GM19372 (cell line): ENCODE measurements at regions not wholly inside any gene's neighbourhood (a gene's known extent, or its start where the extent isn't known, plus 50 kb on each side); places are given as distances from the start of the nearest gene placed in this dataset.
"Not testable (repeated sequence)": the region's sequence is repeated elsewhere in the genome, so short reads cannot be mapped to it uniquely, and the experiment has no call there.

Source experiments
- ATAC-seq: cut with Tn5 transposase; IDR thresholded peaks from one replicate; pipeline ENCODE4 v1.9.1; 2021; ENCODE audit warnings: mild to moderate bottlenecking, low read depth, moderate library complexity; ENCODE audit not compliant: unreplicated experiment

DNA sequence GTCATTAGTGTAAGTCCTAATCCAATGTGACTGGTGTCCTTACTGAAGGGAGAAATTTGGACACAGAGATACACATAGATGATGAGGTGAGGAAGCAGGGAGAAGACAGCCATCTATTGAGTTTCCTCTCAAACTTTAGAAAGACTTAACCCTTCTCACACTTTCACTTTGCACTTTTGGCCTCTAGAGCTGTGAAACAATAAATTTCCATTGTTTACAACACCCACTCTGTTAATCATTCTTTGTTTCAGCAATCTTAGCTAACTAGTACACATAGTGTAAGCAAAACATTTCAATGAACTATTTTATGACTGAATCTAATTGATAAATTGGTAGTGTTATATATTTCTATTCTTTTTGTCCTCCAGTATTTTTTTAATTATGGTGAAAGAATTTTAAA is 1092.8 kb upstream of the POT1 start:
- no peak for ATAC-seq

DNA sequence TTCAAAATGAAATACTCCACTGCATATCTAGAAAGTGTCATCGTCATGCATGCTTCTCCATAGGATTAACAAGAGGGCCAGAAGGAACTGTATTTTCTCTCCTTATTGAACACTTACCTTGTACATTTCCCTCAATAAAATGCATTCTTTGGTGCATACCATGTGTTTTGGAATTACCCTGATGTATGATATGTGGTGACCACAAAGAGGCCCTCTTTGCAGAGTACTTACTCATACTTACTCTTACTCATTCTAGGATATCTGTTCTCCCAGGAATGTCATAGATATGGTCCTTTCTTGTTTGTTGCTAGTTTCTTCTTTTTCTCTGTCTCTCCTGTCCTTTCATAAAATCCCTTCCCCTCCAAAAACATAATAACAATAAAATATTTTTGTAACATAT is 1087.1 kb upstream of the POT1 start:
- no peak for ATAC-seq

DNA sequence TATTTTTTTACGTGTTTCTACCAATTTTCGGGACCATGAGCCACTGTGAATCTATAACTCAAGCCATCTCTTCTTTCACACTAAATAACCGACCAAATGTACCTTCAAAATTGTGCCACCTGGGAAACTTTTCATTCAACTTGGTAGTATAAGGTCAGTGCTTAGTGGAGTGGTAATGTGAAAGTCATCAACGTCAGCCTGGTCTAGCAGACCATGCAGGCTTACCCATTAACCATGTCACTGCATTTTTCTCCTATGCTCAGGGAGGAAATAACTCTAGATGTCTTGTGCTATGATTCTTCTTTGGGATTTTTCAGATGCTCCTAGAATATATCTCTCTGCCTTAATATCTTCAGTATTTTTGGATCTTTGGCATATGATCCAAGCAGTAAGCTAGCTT is 1075.4 kb upstream of the POT1 start:
- ATAC-seq = no peak

DNA sequence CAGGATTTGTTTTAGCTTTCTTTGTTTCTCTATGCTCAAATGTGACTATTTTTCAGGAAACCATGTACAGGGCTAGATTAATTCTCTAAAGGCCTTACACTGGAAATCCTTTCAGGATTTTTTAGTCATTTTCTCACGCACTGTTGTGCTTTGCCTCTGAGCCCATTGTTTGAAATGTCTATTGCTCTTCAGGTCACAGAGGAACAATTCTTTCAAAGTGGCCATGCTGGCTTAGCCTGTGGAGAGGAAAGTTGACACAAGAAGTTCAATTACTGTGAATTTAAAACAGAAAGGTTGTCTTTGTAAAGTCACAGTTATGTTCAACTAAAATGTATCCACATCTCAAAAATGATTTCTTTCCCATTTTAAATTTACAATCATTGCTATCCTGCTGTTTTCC is 1071.7 kb upstream of the POT1 start:
- ATAC-seq = no peak

DNA sequence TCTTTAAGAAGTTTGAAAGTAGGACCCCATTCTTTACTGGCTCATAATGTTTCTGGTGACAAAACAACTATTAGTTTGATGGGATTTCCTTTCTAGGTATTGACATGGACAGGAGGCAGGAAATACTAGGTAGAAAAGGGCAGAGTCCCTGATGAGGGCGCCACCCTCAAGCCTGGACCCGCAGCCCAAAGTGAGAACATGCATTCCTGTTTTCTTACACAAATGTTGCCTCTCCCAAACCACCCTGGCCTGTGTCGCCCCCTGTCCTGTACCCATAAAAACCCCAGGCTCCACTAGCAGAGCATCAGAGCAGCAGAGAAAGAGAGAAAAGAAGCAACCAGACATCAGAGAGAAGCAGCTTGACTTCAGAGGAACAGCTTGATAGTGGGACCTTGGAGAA is 1055.2 kb upstream of the POT1 start:
- ATAC-seq = no peak

DNA sequence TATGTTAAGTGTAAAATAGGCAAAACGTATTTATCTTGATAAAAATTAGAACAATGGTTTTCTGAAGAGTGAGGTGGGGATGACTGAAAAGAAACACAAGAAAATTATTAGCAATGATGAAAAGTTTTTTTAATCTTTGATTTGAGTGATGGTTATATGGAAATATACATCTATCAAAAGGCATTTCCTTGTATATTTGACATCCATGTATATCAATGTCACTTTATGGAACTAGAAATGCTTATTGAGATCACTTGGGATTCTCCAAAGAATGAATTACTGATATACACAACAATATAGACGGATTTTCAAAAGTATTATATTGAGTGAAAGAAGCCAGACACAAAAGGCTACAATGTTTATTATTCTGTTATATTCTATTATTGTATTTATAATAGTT is 1042.0 kb upstream of the POT1 start:
- ATAC-seq = no peak

DNA sequence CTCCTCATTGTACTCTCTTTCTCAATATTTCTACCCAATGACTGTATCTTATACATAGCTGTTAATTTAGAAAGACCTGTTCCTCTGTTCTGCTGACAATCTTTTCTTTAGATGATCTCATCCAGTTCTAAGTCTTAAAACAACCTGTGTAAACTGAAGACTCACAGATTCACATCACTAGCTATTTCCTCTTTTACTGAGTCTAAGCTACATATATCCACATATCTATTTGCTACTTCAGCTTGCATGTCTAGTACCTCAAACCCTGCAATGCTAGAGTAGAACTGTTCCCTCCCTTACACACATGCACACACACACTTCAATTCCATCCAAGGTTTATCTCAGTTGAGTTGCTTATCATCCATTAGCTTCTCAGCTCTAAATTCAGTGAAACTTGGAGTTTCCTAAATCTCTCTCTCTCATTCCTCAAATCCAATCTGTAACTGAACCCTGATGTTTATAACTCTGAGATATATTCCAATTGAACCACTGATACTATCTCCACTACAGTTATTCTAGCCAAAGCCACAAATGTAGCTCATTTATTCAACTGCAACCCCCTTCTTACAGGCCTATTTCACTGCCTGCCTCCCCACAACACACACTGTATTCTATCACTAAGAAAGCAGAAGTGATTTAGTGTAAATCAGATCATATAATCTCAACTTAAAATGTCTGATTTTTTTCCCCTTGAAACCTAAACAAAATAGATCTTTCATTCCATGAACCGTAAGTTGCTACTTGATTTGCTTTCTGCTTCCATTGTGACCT is 1036.8 kb upstream of the POT1 start:
- ATAC-seq = no peak

DNA sequence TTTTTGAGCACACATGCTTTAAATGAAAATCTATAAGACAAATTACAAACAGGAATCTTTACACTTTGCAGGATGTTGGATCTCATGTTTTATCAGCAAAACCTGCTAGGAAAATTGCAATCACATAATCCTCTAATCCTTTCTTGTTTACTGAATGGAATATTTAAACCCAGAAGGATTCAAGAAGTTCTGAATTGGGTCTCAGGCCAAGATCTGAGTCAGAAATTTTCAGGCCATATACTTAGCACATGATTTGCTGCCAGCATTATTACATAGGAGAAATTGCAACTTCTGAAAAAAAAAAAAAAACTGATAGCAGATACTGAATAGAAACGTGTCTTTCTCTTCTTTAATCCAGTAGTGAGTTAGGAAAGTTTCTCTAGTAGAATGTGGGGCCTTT is 1005.3 kb upstream of the POT1 start:
- no peak for ATAC-seq

DNA sequence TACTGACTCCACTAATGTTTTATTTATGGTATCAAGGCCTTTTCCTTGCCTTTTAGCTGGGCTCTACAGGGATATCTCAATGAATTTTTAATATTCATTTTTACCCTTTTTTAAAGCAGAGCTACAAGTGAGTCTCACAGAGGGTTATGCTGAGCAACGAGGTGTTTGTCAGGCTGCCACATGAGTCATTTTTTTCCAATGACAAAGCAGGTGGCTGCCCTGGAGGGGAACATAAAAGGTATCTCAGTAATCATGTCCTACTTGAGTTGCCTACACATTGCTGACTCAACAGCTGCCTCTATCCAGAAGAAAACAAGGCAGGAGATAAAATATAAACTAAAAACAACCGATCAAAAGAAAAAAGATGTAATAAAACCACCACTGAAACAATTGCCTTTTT is 1004.9 kb upstream of the POT1 start:
- ATAC-seq = no peak

DNA sequence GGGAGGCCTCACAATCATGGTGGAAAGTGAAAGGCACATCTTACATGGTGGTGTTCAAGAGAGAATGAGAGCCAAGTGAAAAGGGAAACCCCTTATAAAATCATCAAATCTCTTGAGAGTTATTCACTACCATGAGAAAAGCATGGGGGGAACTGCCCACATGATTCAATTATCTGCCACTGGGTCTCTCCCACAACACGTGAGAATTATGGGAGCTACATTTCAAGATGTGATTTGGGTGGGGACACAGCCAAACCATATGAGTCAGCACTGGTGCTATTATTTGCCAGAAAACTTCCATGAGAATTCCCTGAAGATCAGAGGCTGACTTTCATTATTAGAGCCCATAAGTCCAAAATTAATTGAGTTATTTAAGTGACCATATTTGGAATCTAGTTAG is 1001.2 kb upstream of the POT1 start:
- no peak for ATAC-seq

DNA sequence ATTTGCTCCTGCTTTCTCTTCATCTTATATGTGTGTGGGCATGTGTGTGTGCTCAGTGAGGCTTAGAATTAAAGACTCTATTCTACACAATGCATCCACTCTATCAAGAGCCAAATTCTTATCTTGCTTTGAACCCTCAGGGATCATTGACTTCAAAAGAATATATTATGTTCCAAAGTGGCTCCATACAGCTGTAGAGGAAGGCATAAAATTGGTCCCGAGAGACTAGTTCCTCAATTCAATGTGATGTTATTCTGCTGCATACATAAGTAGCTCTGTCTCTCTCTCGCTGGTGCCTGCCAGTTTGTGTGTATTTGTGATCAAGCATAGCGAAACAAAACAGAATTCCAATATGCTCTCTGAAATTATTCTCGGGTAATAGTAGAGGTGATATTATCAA is 997.9 kb upstream of the POT1 start:
- ATAC-seq = no peak

DNA sequence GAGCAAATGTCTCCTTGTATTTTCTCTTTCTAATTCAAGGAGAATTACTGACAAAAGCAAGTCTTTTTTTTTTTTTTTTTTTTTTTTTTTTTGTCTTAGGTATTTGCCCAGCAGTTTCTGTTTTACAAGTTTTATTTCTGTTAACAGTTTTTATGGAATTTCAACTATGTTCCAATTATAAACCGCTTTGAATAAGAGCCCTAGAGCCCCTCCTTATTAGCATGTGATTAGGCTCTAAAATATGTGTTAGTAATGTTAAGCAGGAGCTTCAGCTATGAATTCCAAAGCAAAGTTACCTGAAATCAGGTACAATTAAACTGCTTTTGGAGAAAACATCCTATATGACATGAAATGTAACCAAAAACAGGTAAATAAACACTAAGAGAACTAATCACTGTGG is 997.0 kb upstream of the POT1 start:
- ATAC-seq = no peak

DNA sequence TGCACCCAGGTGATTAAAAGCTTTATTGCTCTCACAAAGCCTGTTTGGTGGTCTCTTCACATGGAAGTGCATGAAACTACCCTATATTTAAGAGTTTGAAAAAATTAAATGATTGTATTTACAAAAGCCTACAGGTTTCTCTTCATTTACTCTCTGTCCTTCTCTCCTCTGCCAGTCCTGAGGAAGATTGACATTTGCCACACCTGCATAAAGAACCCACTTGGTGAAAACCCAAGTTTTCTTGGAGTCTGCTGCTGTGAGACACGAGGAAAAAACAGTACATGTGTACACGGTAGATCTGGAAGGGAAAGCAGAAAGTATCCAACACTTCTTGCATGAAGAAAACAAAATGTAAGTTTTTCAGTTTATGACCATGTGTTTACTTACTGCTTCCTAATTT is 994.4 kb upstream of the POT1 start:
- ATAC-seq = no peak

DNA sequence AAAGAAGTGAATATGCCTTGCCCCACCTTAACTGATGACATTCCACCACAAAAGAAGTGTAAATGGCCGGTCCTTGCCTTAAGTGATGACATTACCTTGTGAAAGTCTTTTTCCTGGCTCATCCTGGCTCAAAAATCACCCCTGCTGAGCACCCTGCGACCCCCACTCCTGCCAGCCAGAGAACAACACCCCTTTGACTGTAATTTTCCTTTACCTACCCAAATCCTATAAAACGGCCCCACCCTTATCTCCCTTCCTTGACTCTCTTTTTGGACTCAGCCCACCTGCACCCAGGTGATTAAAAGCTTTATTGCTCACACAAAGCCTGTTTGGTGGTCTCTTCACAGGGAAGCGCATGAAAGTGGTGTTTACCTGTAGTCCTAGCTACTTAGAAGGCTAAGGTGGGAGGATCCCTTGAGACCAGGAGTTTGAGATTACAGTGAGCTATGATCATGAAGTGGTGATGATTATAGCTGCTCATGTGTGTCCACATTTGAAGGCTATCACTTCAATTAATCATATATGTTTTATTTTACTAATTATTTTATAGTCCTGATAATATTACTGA is 985.8 kb upstream of the POT1 start:
- not testable (repeated sequence) for ATAC-seq

DNA sequence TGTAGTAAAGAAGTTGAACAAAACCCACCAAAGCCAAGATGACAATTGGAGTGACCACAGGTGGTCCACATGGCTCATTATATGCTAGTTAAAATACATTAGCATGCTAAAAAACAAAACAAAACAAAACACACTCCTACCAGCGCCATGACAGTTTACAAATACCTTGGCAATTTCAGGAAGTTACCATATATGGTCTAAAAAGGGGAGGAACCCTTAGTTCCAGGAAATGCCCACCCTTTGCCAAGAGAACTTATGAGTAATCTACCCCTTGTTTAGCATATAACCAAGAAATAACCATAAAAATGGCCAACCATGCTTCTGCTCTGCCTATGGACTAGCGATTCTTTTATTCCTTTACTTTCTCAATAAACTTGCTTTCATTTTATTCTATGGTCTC is 979.1 kb upstream of the POT1 start:
- no peak for ATAC-seq

DNA sequence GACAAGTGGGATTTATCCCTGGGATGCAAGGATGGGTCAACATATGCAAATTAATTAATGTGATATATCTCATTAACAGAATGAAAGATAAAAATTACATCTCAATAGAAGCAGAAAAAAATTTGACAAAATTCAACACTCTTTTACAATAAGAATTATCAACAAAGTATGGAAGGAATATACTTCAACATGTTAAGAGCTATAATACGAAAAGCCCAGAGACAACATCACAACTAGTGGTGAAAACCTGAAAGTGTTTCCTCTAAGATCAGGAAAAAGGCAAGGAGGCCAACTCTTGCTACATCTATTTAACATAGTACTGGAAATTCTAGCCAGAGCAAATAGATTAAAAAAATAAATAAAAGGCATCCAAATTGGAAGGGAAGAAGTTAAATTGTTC is 970.0 kb upstream of the POT1 start:
- ATAC-seq = no peak

DNA sequence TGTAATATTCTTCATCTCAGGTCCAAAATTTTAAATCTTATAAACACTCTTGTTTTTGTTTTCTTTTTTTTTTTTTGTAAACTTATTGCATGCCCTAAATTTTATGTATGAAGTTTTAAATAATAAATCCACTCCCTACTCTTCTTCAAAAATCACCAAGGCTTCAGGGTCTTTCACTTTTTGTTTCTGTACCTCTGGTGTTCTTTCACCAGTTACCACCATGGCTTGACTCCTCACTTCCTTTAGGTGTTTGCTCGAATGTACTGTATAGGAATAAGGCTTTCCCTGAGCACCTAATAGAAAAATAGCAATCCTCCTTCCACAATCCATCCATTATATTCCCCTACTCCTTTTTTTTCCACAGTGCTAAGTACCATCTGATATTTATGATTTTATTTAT is 962.8 kb upstream of the POT1 start:
- no peak for ATAC-seq

DNA sequence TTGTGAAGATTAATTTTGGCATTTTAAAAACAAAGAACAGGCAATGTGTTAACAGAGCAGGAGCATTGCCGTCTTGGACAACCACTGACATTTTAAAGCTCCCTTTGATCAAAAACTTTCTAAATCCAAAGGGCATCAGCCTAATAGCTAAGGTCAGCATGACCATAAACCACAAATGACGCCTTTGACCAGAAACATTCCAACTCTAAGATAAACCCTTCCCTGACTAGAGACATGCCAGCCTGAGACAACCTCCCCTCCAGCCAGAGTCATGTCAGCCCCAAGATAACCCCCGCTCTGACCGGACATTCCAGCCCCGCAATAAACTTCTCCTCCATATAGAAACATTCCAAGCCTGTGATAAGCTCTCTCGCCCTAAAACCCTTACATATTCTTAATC is 949.4 kb upstream of the POT1 start:
- no peak for ATAC-seq

DNA sequence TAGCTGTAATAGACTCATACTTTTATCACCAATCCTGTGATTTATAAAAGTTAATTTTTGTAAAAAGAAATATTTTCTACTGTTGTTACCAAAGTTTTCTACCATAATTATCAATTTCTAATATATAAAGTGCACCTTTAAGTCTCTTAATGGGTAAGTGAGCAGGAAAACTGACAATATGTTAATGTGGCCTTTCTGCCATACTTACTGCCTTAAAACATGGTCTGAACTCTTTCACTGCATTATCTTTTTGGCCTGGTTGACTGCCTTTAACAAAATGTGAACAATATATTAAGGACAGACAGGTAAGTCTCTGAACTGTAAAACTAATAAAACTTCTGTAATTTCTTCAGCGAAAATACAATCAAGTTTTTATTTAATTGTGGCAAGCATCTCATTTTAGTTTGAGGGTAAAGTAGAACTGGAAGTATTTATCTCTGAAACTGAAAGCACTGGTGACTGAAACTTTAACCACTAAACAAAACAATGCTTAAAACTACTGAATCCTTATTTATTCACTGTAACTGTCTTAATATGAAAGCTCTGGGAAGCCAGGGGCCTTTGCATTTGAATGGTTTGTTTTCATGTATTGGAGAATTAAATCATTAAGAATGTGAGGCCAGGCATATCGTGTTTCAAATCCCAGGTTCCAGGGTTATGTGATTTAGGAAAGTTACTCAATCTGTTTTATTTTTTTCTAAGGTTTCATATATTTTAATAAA is 948.8 kb upstream of the POT1 start:
- no peak for ATAC-seq

DNA sequence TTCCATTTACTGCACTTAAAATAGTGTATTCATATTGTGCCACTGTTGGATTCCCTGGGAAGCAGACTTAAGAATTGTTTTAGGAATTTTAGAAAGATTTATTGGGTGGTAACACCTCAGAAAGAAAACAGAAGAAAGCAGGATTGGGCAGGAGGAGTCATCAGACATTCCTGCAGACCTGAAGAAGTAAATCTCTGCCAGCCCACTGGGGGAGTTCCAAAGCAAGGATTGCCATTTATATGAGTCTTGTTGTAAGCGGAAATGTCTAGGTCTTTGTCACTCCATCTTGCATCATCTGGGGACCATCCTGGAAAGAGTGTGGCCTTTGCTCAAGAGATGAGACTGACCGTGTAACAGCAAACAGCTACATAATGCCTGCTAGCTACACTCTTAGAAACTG is 947.6 kb upstream of the POT1 start:
- no peak for ATAC-seq

DNA sequence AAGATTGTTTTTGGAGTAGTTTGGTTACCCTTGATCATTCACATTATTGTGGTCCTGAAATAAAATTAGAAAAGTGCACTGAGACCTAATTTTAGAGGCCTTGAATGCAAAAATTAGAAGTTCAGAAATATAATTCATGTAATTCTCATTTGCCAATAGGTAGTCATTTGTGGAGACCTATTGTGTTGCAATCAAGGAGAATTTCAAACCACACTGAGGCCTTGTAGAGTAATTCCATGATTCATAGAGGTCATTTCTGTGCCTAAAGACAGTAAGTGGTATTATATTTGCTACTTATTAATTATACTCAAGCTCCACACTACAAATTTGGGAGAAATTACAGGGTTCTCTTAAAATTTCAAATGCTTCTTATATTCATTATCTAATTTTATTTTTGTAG is 946.8 kb upstream of the POT1 start:
- no peak for ATAC-seq

DNA sequence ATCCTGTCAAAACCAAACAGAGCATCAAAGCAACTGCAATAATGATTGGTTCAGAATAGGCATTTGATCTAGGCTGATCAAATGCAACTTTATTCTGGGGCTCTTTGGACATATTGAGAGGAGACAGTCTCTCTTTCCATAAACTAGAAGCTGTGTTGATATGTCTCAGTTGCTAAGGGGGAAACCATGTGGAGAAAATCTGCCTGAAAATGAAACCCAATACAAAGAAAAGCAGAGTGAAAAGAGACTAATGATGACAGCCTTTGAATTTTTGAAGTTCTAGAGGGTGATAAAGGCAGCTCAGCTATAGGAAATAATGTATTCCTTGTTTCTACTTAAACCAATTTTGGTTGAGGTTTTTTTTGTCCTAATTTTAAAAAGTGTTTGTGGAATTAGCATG is 941.8 kb upstream of the POT1 start:
- no peak for ATAC-seq
